Esophagus (tissue), 2 donors: ENCODE measurements at regions not wholly inside any gene's neighbourhood (a gene's known extent, or its start where the extent isn't known, plus 50 kb on each side); places are given as distances from the start of the nearest gene placed in this dataset.

Experiments used
- H3K27ac ChIP-seq, 2 donors: one replicate each; pipeline ENCODE4 v1.5.1; 2013; ENCODE audit warnings: low read depth in 2 of 2, mild to moderate bottlenecking in 2 of 2, inconsistent platforms in 1 of 2, low read length in 1 of 2, moderate library complexity in 1 of 2
- H3K27me3 ChIP-seq, 2 donors: one replicate each; pipeline ENCODE4 v1.6.1; 2013; ENCODE audit warnings: low read length in 2 of 2, control low read depth in 1 of 2, mild to moderate bottlenecking in 1 of 2; ENCODE audit not compliant: insufficient read depth in 2 of 2, control insufficient read depth in 1 of 2
- H3K36me3 ChIP-seq, 2 donors: one replicate each; pipeline ENCODE4 v1.6.1; 2013; ENCODE audit warnings: low read length in 1 of 2; ENCODE audit not compliant: control insufficient read depth in 2 of 2, insufficient read depth in 2 of 2
- H3K4me1 ChIP-seq, 2 donors: one replicate each; pipeline ENCODE4 v1.6.1; 2013; ENCODE audit warnings: low read length in 1 of 2; ENCODE audit not compliant: control insufficient read depth in 2 of 2, insufficient read depth in 2 of 2
- H3K4me3 ChIP-seq, 2 donors: one replicate each; pipeline ENCODE4 v1.5.1; 2013; ENCODE audit warnings: low read length in 2 of 2, mild to moderate bottlenecking in 2 of 2, low read depth in 1 of 2, moderate library complexity in 1 of 2
- H3K9me3 ChIP-seq, 2 donors: one replicate each; pipeline ENCODE4 v1.6.1; 2013; ENCODE audit warnings: mild to moderate bottlenecking in 2 of 2, low read depth in 1 of 2, low read length in 1 of 2, moderate library complexity in 1 of 2; ENCODE audit not compliant: control insufficient read depth in 2 of 2, insufficient read depth in 1 of 2
- WGBS, 2 donors: extraction: QIAGEN DNeasy Blood & Tissue Kit; methylation state at CpG; one replicate each; pipeline ENCODE4 v1.1.7; 2013; 5-methylcytosine and 5-hydroxymethylcytosine counted together
- donor health status: healthy with polysubstance abuse.
- donor health status: Bipolar disorder and iron deficiency.

DNA sequence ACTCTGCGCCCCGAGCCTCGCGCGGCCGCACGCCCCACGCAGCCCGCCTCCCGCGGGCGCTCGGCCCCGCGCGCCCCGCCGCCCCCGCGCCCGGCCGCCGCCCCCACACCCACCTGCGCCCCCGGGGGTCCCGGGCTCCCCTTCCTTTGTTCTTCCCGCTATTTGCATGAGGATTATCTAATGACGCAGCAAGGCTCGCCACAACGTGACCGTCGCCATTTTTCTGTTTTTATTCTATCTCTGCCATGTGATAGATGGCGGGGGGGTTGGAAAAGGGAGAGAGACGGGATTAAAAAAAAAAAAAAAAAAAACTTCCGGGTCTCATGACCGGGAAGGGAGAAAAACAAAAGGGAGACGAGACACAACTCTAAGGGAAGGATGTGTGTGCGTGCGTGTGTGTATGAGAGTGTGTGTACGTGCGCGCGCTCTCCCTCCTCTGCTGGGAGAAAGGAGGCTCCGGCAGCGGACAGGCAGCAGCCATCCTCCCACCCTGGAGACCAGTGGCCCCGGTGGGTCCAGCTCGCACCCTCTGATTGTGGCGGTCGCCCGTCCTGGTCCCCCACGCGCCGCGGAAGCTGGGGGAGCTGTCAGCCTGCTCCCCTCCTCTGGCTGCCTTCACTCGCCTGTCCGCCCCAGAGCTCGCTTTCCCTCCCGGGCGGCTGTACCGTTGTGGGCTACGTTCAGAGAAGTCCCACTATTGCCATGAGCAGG, 80.4 kb upstream of the AK4 start:
- H3K27ac ChIP-seq, result peak overlapping the region; percentile 95 to 98
- 0 to 1% methylated on average over 37 to 61 of the region's 61 CpGs for WGBS, 2 donors
- H3K9me3 ChIP-seq, result no peaks in the 10 kb centered on the region
- no peaks in the 10 kb centered on the region for H3K4me1 ChIP-seq
- H3K4me3 ChIP-seq, result peak overlapping the region; percentile 71 to 80
- no peaks in the 10 kb centered on the region for H3K27me3 ChIP-seq
- H3K36me3 ChIP-seq, result no peaks in the 10 kb centered on the region

DNA sequence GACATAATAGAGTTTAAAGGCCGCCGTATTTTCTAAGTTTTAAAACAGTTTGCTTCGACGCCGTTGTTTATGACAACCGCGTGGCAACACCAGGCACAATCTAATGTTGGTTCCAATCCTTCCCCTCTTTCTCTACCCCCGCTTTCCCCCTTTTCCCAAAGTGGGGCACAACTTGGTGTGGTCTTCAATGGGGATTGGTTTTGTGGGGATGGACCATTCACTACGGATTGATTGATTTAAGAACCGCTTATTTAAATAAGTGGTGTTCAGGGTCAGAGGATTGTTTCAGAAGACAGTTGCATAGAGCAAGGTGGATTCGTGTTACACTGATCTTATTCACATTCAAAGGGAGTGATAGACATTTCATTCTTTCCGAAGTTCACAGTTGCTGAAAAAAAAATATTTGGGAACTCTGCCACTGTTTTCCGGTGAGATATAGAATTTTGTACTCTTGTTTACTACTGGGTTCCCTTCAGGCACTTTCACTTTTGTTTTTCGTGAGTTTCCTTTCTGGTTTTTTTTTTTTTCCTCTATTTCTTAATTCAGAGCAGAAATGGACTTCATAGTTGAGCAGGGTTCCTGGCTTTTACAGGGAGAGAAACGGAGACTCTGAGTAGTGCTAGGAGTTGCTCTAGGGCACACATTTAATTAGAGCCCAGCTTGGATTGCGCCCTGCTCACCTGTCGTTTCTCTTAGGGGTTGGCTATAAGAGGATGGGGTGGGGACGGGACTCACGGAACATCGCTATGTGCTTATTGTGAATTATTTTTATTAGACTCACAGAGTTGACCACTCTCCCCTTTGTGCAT, 79.6 kb upstream of the AK4 start:
- 3% methylated on average over 20 of the region's 20 CpGs for WGBS, 2 donors
- peak overlapping the region; percentile 95 to 98 for H3K27ac ChIP-seq
- H3K27me3 ChIP-seq, result no peaks in the 10 kb centered on the region
- H3K9me3 ChIP-seq, result no peaks in the 10 kb centered on the region
- H3K4me1 ChIP-seq, result no peaks in the 10 kb centered on the region
- H3K4me3 ChIP-seq, result peak overlapping the region; percentile 71 to 80
- no peaks in the 10 kb centered on the region for H3K36me3 ChIP-seq

DNA sequence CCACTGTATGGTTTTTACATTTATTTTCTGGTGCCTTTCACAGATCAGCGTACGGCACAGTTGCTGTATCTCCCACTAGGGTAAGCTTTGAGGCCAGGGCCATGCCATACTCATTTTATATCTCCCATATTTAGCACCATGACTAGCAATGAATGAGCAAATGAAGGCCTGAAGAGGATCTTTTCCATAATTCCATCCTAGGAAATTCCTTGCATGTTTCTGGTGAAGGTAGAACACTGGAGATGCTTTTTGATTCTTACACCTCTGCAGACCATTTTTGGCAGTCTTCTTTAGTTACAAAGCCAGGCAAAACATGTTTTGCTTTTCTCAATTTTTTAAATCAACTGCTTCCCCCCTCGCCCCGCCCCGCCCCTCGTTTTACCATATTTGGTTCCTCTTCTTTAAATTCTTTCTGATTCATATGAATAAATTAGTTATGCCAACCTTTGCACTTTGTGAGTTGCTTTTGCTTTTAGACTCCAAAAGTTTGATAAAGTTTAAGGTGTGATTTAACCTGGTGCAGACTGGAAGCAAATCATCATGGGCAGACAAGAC, 78.9 kb upstream of the AK4 start:
- Histone ChIP-seq H3K9me3 (no peaks in the 10 kb centered on the region), H3K4me1 (no peaks in the 10 kb centered on the region), H3K27ac (peak overlapping the region; percentile 71 to 98), H3K4me3 (peak overlapping the region; percentile 35 to 80), H3K27me3 (no peaks in the 10 kb centered on the region), H3K36me3 (no peaks in the 10 kb centered on the region)
- 48 to 51% methylated on average over 6 of the region's 6 CpGs for WGBS, 2 donors

DNA sequence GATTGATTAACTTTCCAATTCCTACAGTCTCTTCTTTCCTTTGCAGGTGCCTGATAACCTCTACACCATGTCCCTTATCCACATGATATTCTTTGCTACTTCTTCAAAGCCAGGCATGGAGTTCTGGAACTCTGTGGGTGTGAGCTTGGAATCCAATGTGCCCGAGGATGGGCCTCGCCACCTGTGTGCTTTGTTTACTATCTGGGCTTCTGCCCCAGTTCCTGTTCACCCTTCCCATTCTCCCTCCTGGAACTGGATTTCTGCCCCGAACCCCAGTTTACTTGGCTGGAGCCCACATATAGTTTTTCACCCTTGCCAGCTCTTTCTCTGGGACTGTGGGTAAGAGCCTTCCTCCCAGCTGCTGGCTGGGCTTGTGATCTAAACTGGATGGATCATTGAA, 75.2 kb upstream of the AK4 start:
- Histone ChIP-seq H3K27ac (no peak overlapping the region), H3K4me1 (no peaks in the 10 kb centered on the region), H3K4me3 (no peak overlapping the region), H3K36me3 (no peaks in the 10 kb centered on the region), H3K9me3 (no peaks in the 10 kb centered on the region), H3K27me3 (no peaks in the 10 kb centered on the region)
- WGBS, 2 donors, result 49 to 62% methylated on average over 3 of the region's 3 CpGs

DNA sequence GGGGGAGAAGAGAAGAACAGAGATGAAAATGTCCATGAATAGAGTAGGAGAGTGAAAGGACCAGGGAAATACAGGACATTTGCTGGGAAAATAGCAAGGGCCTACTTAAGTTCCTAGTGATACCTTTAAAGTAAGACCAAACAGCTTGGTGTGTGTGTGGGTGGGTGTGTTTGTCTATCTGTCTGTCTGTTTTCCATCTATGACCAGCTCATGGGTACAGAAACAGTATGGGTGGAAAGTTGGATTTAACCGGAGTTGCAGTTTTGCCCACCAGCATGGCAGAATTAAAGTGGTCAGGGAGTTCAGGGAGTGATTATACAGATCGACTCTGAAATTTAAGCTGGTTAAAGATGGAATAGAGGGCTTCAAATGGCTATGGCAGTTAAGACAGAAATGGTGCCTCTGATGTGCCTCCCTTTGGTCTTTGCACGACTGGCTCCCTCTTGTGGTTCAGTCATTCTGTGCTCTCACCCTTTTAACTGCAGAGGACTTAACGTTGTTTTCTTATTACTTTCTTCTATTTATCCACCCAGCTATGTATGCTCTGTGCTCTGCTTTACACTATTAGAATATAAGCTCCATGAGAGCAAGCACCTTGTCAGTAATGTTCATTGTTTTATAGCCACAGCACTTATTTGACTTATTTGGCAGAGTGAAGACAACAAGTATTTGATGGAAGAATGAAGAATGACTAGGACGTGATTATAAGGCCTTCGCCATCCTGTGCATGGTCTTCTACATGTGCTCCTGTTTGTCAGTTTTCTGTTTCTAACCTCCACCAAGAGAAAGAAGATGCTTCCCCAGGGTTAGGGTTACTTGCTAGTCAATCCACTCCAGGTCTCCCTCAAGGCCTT, 72.7 kb upstream of the AK4 start:
- Histone ChIP-seq H3K36me3 (no peaks in the 10 kb centered on the region), H3K27ac (no peak overlapping the region), H3K27me3 (no peaks in the 10 kb centered on the region), H3K4me1 (no peaks in the 10 kb centered on the region), H3K9me3 (no peaks in the 10 kb centered on the region), H3K4me3 (no peak overlapping the region)
- WGBS, 2 donors, result 53 to 58% methylated on average over 6 of the region's 6 CpGs

DNA sequence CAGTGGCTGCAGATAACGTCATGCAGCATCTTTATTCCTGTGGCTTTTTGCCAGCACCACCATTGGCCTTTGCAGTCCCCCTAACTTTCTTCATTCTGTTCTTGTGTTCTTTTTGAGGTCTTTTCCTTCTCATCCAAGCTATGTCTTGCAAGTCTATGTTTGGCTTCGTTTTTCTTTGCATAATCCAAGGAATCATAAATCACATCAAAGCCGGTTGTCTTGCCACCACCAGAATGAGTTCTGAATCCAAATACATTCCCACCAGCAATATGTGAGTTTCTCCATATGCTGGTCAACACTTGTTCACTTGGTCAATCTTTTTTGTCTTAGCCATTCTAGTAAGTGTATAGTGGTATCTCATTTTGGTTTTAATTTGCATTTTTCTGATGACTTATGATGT, 70.6 kb upstream of the AK4 start:
- Histone ChIP-seq H3K9me3 (no peaks in the 10 kb centered on the region), H3K4me3 (no peak overlapping the region), H3K27me3 (no peaks in the 10 kb centered on the region), H3K27ac (no peak overlapping the region), H3K4me1 (no peaks in the 10 kb centered on the region), H3K36me3 (no peaks in the 10 kb centered on the region)
- WGBS, 2 donors, result 35 to 49% methylated on average over 3 of the region's 3 CpGs

DNA sequence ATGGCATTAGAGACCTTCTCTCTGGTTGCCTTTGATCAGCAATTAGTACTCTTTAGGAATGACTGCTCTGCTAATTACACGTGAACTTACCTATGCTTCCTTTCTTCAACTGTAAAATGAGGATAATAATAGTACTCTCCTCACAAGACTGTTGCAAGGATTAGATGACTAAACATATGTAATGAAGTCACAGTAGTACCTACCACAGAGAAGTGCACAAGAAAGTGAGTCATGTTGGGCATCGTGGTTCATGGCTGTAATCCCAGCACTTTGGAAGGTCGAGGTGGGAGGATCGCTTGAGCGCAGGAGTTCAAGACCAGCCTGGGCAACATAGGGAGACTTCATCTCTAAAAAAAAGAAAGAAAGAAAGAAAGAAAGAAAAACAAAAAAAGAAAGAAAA, 68.1 kb upstream of the AK4 start:
- no peaks in the 10 kb centered on the region for H3K27me3 ChIP-seq
- H3K4me1 ChIP-seq, result no peaks in the 10 kb centered on the region
- H3K4me3 ChIP-seq, result no peak overlapping the region
- no peak overlapping the region for H3K27ac ChIP-seq
- H3K9me3 ChIP-seq, result no peaks in the 10 kb centered on the region
- H3K36me3 ChIP-seq, result no peaks in the 10 kb centered on the region
- 67 to 71% methylated on average over 5 of the region's 5 CpGs for WGBS, 2 donors

DNA sequence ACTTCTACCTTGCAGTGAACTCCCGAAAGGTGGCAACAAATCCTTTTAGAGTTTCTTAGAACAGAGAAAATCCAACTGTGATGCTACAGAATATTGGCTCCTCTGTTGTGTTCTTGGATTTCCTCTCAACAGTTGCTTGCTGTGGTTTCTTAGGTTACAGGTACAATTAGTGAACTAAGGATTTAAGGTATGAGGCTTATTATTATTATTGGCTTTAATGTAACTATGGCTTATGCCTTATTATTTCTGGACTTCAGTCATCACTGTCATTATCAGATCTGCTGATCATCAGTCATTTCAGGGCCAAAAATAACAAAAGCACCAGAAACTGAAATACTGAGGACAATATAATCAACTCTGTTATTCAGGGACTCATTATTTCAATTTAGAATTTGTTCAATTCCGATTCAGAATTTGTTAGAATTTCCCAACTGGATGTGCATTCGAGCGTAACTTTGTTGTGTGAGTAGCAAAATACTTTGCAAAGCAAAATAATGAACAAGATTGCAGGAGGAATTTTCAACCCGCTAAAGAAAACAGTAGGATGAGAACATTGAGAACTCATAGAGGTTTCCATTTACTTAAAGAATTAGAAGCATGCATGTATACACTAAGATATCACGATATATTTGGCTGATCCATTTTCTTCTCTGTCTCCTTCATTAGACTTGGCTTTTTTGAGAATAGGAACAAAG, 65.5 kb upstream of the AK4 start:
- Histone ChIP-seq H3K36me3 (no peaks in the 10 kb centered on the region), H3K27me3 (no peaks in the 10 kb centered on the region), H3K4me1 (no peaks in the 10 kb centered on the region), H3K27ac (no peak overlapping the region), H3K4me3 (no peak overlapping the region), H3K9me3 (no peaks in the 10 kb centered on the region)
- 77 to 84% methylated on average over 6 of the region's 6 CpGs for WGBS, 2 donors
